ENCODE measurements at regions not wholly inside any gene's neighbourhood (a gene's known extent, or its start where the extent isn't known, plus 50 kb on each side); places are given as distances from the start of the nearest gene placed in this dataset.

DNA sequence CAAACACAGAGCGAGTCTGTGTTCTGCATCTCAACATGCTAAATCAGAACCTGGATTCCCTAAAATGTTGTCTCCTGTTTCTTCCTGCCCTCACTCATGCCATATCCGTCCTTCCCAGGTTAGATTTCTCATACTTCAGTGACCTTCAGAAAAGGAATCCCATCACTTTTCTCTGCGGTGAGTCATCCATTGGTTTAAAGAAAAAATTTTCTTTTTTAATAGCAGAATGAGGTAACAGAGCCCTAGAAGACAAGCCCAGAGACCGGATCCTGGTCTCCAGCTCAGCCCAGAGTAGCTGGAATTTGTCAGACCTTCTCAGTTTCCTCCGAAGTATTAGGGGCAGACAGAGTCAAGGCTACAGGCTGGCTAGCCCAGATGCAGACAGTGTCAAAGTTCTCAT is 143.2 kb upstream of the DMRT1 start:
- Histone ChIP-seq H3K79me2 (ENCODE audit: insufficient read depth) (peaks cover 16% of the 10 kb centered on the region; the same call in 1 of the 2 replicates), H3F3A (replicated peaks; ENCODE audit: insufficient read depth) (peaks cover 36% of the 10 kb centered on the region), H3K27me3 (ENCODE audit: insufficient read depth) (no peaks in the 10 kb centered on the region), H4K20me1 (ENCODE audit: insufficient read depth) (no peaks in the 10 kb centered on the region), H3K9me3 (no peaks in the 10 kb centered on the region), H3K4me1 (ENCODE audit: control insufficient read depth in 1 of 2, insufficient read depth in 2 of 2, low read depth in 1 of 2, low read length in 1 of 2) (peaks cover 2 to 32% of the 10 kb centered on the region in 2 experiments; a peak in 3 of 4 replicates), H3K9ac (no peak overlapping the region; the same call in 1 of the 2 replicates), H3K4me3 (ENCODE audit: low read depth in 2 of 2, low read length in 1 of 2) (no peak overlapping the region), H3K9me2 (no peaks in the 10 kb centered on the region), H3K27ac (ENCODE audit: low read depth in 2 of 2, low read length in 1 of 2) (peak overlapping the region; percentile 64 to 87; a peak in 3 of 4 replicates), H3K4me2 (peak overlapping the region; percentile 47), H2AFZ (ENCODE audit: low read depth) (peak overlapping the region; percentile 20; the same call in 1 of the 2 replicates), H3K36me3 (replicated peaks in 1 of 2; ENCODE audit: control insufficient read depth in 1 of 2, insufficient read depth in 2 of 2, low read length in 1 of 2) (no peaks in the 10 kb centered on the region)
- CTCF ChIA-PET: no interaction called here
- DNase-seq: no peak
- TF ChIP-seq EP300 (IDR thresholded peaks at IDR 0.05; ENCODE audit: borderline replicate concordance in 1 of 2, low read depth in 1 of 2, low read length in 1 of 2) (0 out of 4 replicates have a peak, but pooled peaks of 1 of the 2 experiments have one; percentile 14), MEF2A (IDR thresholded peaks at IDR 0.05; ENCODE audit: borderline replicate concordance, low read depth) (no peak), JUND (IDR thresholded peaks at IDR 0.05) (peak; percentile 49), TCF12 (IDR thresholded peaks at IDR 0.05) (0 out of 2 replicates have a peak, but pooled peaks have one; percentile 21), MXI1 (IDR thresholded peaks at IDR 0.05; ENCODE audit: low read depth, low read length) (no peak), FOSL2 (IDR thresholded peaks at IDR 0.05; ENCODE audit: borderline replicate concordance, low read depth) (peak; percentile 69), POLR2AphosphoS5 (IDR thresholded peaks at IDR 0.05; ENCODE audit: low read depth, low read length) (no peak)
- TF ChIP-seq, protein P1, sequence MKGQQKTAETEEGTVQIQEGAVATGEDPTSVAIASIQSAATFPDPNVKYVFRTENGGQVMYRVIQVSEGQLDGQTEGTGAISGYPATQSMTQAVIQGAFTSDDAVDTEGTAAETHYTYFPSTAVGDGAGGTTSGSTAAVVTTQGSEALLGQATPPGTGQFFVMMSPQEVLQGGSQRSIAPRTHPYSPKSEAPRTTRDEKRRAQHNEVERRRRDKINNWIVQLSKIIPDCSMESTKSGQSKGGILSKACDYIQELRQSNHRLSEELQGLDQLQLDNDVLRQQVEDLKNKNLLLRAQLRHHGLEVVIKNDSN (IDR thresholded peaks at IDR 0.05; ENCODE audit: borderline replicate concordance, low read depth): no peak
- POLR2A ChIA-PET: no interaction called here
- WGBS (ENCODE audit: low lambda C conversion rate): 15% methylated on average over 5 of the region's 5 CpGs

DNA sequence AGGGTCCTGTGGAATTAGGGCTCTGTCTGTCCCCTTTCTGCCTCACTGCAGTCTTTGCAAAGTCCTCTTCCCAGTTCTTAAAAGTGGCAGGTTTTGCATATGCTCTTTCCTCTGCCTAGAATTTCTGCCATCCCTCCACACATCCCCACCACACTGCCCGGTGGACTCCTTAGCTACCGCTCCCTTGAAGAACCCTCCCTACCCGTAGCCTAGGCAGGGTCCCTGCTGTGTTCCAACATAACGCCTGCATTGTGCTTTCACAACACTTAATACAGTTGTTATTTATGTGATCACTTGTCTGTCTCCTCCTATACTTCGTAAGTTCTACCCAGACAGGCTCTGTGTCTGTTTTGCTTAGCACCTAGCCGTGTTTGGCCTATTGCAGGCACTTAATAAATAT is 142.5 kb upstream of the DMRT1 start:
- H3K9ac ChIP-seq: no peak overlapping the region
- peaks cover 16% of the 10 kb centered on the region; the same call in 1 of the 2 replicates for H3K79me2 ChIP-seq (ENCODE audit: insufficient read depth)
- CTCF ChIA-PET: no interaction called here
- H3K27ac ChIP-seq (ENCODE audit: low read depth in 2 of 2, low read length in 1 of 2): peak overlapping the region; percentile 64 to 87; a peak in 3 of 4 replicates
- 48% methylated on average over 6 of the region's 6 CpGs for WGBS (ENCODE audit: low lambda C conversion rate)
- H3K36me3 ChIP-seq (replicated peaks in 1 of 2; ENCODE audit: control insufficient read depth in 1 of 2, insufficient read depth in 2 of 2, low read length in 1 of 2): no peaks in the 10 kb centered on the region
- peak overlapping the region; percentile 47; the same call in 1 of the 2 replicates for H3K4me2 ChIP-seq
- H3K9me3 ChIP-seq: no peaks in the 10 kb centered on the region
- no peak for DNase-seq
- TF ChIP-seq CHD2 (IDR thresholded peaks at IDR 0.05; ENCODE audit: low read length, partially characterized antibody): no peak
- no peak for TF ChIP-seq EZH2phosphoT487 (IDR thresholded peaks at IDR 0.05; ENCODE audit: borderline replicate concordance, low read depth)
- TF ChIP-seq POLR2AphosphoS5 (IDR thresholded peaks at IDR 0.05; ENCODE audit: low read depth, low read length): no peak
- TF ChIP-seq, protein P2, sequence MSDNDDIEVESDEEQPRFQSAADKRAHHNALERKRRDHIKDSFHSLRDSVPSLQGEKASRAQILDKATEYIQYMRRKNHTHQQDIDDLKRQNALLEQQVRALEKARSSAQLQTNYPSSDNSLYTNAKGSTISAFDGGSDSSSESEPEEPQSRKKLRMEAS (IDR thresholded peaks at IDR 0.05; ENCODE audit: low read depth): no peak
- no peak for TF ChIP-seq YY1 (IDR thresholded peaks at IDR 0.05; ENCODE audit: low read depth)
- no peak for TF ChIP-seq JUND (IDR thresholded peaks at IDR 0.05)
- TF ChIP-seq TEAD4 (IDR thresholded peaks at IDR 0.05; ENCODE audit: borderline replicate concordance, insufficient read depth): no peak
- TF ChIP-seq GABPA (IDR thresholded peaks at IDR 0.05; ENCODE audit: low read depth): no peak
- TF ChIP-seq, protein P3, sequence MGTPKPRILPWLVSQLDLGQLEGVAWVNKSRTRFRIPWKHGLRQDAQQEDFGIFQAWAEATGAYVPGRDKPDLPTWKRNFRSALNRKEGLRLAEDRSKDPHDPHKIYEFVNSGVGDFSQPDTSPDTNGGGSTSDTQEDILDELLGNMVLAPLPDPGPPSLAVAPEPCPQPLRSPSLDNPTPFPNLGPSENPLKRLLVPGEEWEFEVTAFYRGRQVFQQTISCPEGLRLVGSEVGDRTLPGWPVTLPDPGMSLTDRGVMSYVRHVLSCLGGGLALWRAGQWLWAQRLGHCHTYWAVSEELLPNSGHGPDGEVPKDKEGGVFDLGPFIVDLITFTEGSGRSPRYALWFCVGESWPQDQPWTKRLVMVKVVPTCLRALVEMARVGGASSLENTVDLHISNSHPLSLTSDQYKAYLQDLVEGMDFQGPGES (IDR thresholded peaks at IDR 0.05; ENCODE audit: low read depth, low read length): no peak
- no peak for TF ChIP-seq NRF1 (IDR thresholded peaks at IDR 0.05; ENCODE audit: low read depth, low read length)
- no peak for TF ChIP-seq FOSL2 (IDR thresholded peaks at IDR 0.05; ENCODE audit: borderline replicate concordance, low read depth)
- TF ChIP-seq SIN3A (IDR thresholded peaks at IDR 0.05; ENCODE audit: borderline replicate concordance, low read depth, low read length): no peak
- no peak for TF ChIP-seq EP300 (IDR thresholded peaks at IDR 0.05; ENCODE audit: borderline replicate concordance in 1 of 2, low read depth in 1 of 2, low read length in 1 of 2)
- no peak for TF ChIP-seq GATA2 (CRISPR knock-in tag; IDR thresholded peaks at IDR 0.05)
- no peaks in the 10 kb centered on the region for H3K27me3 ChIP-seq (ENCODE audit: insufficient read depth)
- no peaks in the 10 kb centered on the region for H3K9me2 ChIP-seq
- H3K4me1 ChIP-seq (ENCODE audit: control insufficient read depth in 1 of 2, insufficient read depth in 2 of 2, low read depth in 1 of 2, low read length in 1 of 2): peaks cover 2 to 32% of the 10 kb centered on the region in 2 experiments; a peak in 3 of 4 replicates
- H4K20me1 ChIP-seq (ENCODE audit: insufficient read depth): no peaks in the 10 kb centered on the region
- H3K4me3 ChIP-seq (ENCODE audit: low read depth in 2 of 2, low read length in 1 of 2): no peak overlapping the region
- H2AFZ ChIP-seq (ENCODE audit: low read depth): no peak overlapping the region
- peaks cover 33% of the 10 kb centered on the region for H3F3A ChIP-seq (replicated peaks; ENCODE audit: insufficient read depth)
- POLR2A ChIA-PET: no interaction called here

All from SK-N-SH (cell line).